Upper lobe of right lung (tissue), 1 donor: ENCODE measurements at regions not wholly inside any gene's neighbourhood (a gene's known extent, or its start where the extent isn't known, plus 50 kb on each side); places are given as distances from the start of the nearest gene placed in this dataset.
A peak's percentile ranks its signal among the peaks of the same experiment; 100 is the strongest.

ENCODE experiments used
- ATAC-seq: fragments of 200-7000 bp; cut with Tn5 transposase; one replicate; pipeline ENCODE4 v1.9.1; 2020; ENCODE audit warnings: mild to moderate bottlenecking, moderate library complexity
- DNase-seq: peaks from one replicate; pipeline ENCODE4 v3.0.0-alpha.2; 2020
- H3K27ac ChIP-seq: fragments of 200-600 bp; one replicate; pipeline ENCODE4 v1.8.0; 2022
- H3K27me3 ChIP-seq: fragments of 200-600 bp; one replicate; pipeline ENCODE4 v1.8.0; 2022; ENCODE audit warnings: mild to moderate bottlenecking
- H3K36me3 ChIP-seq: fragments of 200-600 bp; one replicate; pipeline ENCODE4 v1.8.0; 2022
- H3K4me1 ChIP-seq: fragments of 200-600 bp; one replicate; pipeline ENCODE4 v1.8.0; 2022
- H3K4me3 ChIP-seq: fragments of 200-600 bp; one replicate; pipeline ENCODE4 v1.8.0; 2022; ENCODE audit warnings: mild to moderate bottlenecking
- H3K9me3 ChIP-seq: fragments of 200-600 bp; one replicate; pipeline ENCODE4 v1.8.0; 2022
- intact Hi-C: fragments of 100-400 bp; cut with DNase I; formaldehyde crosslinking; loops from one replicate; pipeline ENCODE4 v1.11.0; 2022
- TF ChIP-seq, protein P1 (sequence below): fragments of 200-600 bp; IDR thresholded peaks from one replicate; pipeline ENCODE4 v1.8.0; 2022; ENCODE audit warnings: antibody characterized with exemption
- donor health status: DM: no; HTN: yes; CAD: no; lungs with severe emphysema.

DNA sequence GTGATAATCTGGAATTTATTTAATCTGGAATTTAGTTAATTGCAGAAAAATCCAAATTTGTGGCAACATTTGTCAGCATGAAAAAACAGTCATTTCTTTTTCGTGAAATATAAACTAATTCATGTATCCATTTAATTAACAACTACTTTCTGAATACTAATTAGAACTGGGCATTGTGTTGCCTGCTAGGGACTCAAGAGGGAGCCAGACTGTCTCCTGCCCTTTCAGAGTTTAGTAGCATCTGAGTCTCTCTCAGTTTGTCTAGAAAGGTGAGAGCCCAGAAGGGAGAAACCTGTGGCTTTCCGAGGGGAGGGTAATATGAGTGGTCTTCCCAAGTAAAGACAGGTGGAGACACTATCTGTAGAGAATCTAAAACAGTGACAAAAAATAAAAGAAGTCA, 210.9 kb upstream of the HDDC2 start:
- H3K27me3 ChIP-seq = no peaks in the 10 kb centered on the region
- no peak for DNase-seq

DNA sequence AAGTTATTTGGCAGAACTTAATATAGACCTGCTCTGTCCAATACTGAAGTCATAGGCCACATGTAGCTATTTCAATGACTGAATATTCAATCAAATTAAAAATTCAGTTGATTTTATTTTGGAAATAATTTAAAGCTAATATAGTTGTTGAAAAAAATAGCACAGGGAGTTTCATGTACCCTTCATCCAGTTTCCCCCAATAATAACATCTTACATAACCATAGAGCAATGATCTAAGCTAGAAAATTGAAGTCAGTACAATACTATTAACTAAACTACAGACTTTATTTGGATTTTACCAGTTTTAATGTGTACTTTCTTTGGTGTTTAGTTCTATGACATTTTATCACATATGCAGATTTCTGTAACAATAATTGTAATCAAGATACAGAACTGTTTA, 212.2 kb upstream of the HDDC2 start:
- ATAC-seq (no peak), DNase-seq (no peak)
- Histone ChIP-seq H3K36me3 (no peaks in the 10 kb centered on the region), H3K27me3 (no peaks in the 10 kb centered on the region), H3K9me3 (no peaks in the 10 kb centered on the region), H3K4me1 (no peaks in the 10 kb centered on the region), H3K27ac (no peak overlapping the region), H3K4me3 (no peak overlapping the region)
- intact Hi-C loops = no loop called here
- TF ChIP-seq, protein P1, sequence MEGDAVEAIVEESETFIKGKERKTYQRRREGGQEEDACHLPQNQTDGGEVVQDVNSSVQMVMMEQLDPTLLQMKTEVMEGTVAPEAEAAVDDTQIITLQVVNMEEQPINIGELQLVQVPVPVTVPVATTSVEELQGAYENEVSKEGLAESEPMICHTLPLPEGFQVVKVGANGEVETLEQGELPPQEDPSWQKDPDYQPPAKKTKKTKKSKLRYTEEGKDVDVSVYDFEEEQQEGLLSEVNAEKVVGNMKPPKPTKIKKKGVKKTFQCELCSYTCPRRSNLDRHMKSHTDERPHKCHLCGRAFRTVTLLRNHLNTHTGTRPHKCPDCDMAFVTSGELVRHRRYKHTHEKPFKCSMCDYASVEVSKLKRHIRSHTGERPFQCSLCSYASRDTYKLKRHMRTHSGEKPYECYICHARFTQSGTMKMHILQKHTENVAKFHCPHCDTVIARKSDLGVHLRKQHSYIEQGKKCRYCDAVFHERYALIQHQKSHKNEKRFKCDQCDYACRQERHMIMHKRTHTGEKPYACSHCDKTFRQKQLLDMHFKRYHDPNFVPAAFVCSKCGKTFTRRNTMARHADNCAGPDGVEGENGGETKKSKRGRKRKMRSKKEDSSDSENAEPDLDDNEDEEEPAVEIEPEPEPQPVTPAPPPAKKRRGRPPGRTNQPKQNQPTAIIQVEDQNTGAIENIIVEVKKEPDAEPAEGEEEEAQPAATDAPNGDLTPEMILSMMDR = no peak

More for the DNA sequence above, 210.9 kb upstream of the HDDC2 start:
- TF ChIP-seq, protein P1 = peak; percentile 35
- H3K4me1 ChIP-seq = no peaks in the 10 kb centered on the region
- H3K27ac ChIP-seq = no peak overlapping the region
- intact Hi-C loops = no loop called here
- no peaks in the 10 kb centered on the region for H3K9me3 ChIP-seq
- H3K4me3 ChIP-seq = no peak overlapping the region
- no peaks in the 10 kb centered on the region for H3K36me3 ChIP-seq
- ATAC-seq = no peak

DNA sequence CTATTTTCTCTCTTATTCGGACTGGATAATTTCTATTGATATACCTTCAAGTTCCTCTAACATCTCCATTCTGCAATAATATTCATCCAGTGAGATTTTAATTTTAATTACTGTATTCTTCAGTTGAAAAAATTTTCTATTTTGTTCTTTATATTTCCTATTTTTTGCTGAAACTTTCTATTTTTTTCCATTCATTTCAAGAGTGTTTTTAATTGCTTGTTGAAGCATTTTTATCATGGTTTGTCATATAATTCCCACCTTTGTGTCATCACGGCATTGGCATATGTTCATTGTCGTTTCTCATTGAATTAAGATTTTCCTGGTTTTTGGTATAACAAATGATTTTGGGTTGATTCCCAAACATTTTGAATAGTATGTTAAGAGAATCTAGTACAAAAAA, 214.9 kb upstream of the HDDC2 start:
- no peak overlapping the region for H3K27ac ChIP-seq
- no peaks in the 10 kb centered on the region for H3K36me3 ChIP-seq
- no peak overlapping the region for H3K4me3 ChIP-seq
- H3K9me3 ChIP-seq = no peaks in the 10 kb centered on the region
- DNase-seq (no peak), ATAC-seq (no peak)
- intact Hi-C loops = no loop called here
- H3K27me3 ChIP-seq = no peaks in the 10 kb centered on the region
- H3K4me1 ChIP-seq = no peaks in the 10 kb centered on the region
- TF ChIP-seq, protein P1 = no peak

DNA sequence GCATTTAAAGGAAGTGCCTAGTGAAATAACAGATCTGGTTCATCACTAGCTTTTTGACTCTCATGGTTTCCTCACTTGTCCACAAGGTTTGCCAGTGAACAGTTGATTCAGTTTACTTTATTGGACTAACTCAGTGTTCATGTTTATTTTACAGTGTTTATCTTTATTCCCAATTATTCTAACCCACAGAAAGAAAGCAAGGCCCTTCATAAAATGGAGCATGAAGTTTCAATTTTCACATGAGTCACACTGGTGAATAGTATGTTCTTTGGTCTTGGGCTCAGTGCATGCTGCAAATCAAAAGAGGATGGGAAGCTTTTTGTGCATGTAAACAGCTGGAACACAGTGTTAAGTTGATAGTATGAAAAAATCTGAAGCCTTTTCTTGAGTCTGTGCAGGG, 217.6 kb upstream of the HDDC2 start:
- TF ChIP-seq, protein P1 = no peak
- Histone ChIP-seq H3K27me3 (no peaks in the 10 kb centered on the region), H3K9me3 (no peaks in the 10 kb centered on the region), H3K4me1 (no peaks in the 10 kb centered on the region), H3K36me3 (no peaks in the 10 kb centered on the region), H3K27ac (no peak overlapping the region), H3K4me3 (no peak overlapping the region)
- no peak for DNase-seq
- no peak for ATAC-seq
- intact Hi-C loops = no loop called here

DNA sequence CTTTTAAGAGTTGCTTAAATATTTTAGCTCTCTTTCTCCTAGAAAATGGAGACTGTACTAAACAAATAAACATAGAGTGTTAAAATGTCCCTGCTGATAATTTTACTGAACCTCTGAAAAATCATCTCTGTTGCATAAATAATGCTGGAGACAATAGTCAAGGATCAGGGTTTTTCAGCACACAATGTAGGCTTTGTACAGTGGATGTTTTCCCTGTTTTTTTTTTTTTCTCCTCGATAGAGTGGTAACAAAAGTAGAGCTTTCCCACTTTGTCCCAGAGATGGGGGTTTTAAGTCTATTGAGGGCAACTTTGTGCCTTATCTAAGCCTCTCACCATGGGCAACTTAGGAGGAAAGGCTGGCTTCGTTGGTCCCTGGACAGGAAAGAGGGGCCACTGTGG, 222.6 kb upstream of the HDDC2 start:
- DNase-seq (no peak), ATAC-seq (no peak)
- H3K4me3 ChIP-seq = no peak overlapping the region
- no peaks in the 10 kb centered on the region for H3K9me3 ChIP-seq
- no peak overlapping the region for H3K27ac ChIP-seq
- intact Hi-C loops = no loop called here
- H3K36me3 ChIP-seq = no peaks in the 10 kb centered on the region
- H3K27me3 ChIP-seq = peaks cover 9% of the 10 kb centered on the region
- no peaks in the 10 kb centered on the region for H3K4me1 ChIP-seq
- TF ChIP-seq, protein P1 = no peak

DNA sequence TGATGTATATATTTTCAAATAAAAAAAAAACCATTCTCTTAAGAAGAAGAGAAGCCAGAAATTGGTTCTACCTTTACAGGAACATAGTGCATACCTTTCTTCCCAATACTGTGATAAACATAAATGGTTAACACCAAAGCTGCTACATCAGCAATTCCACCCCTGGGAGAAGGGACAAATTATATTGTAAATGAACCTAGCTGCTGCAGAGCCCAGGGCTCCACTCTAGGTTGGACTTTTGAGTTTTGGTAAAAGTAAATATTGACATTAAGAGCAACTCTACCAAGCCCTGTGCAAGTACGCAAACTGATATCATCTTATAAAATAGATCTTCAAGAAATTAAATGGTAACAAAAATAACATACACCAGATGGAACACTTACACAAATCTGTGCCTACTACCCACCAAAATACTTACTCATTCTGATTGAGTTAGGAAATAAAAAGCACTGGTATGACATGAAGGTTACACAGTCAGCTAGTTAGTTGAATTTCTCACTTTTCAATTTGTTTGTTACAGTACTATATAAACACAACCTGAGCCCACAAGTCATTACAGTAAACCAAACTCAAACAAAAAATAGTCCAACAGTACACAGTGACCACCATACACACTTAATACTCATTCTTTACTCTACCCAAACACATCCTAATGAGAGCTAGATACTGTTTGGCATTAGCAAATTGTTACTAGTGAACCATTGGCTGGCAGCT, 223.3 kb upstream of the HEY2 start:
- DNase-seq = no peak
- peaks cover 9% of the 10 kb centered on the region for H3K27me3 ChIP-seq
- intact Hi-C loops = no loop called here
- H3K36me3 ChIP-seq = no peaks in the 10 kb centered on the region
- H3K4me1 ChIP-seq = no peaks in the 10 kb centered on the region
- H3K27ac ChIP-seq = no peak overlapping the region
- no peak overlapping the region for H3K4me3 ChIP-seq
- TF ChIP-seq, protein P1 = no peak
- no peaks in the 10 kb centered on the region for H3K9me3 ChIP-seq
- ATAC-seq = no peak
